ENCODE measurements at regions not wholly inside any gene's neighbourhood (a gene's known extent, or its start where the extent isn't known, plus 50 kb on each side); places are given as distances from the start of the nearest gene placed in this dataset.

DNA sequence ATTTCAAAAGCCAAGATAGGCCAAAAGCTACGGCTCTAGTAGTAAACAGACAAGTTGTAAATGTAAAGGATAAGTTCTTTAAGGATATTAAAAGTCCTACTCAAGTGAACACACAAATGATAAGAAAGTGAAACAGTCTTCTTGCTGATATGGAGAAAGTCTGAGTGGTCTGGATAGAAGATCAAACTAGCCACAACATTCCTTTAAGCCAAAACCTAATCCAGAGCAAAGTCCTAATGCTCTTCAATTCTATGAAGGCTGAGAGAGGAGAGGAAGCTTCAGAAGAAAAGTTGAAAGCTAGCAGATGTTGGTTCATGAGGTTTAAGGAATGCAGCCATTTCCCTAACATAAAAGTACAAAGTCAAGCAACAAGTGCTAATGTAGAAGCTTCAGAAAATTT lies 111.7 kb upstream of the ZEB2 start:
- intact Hi-C loops (cut with DNase I), result no loop called here
- no peaks in the 10 kb centered on the region for H3K36me3 ChIP-seq
- H3K27ac ChIP-seq, result peak overlapping the region in 2 of 3 donors; percentile 14 to 79
- 92 to 96% methylated on average over 1 of the region's 1 CpG for WGBS, 2 donors
- no peaks in the 10 kb centered on the region for H3K9me3 ChIP-seq
- H3K4me3 ChIP-seq (replicated peaks in 1 of 3), result no peak overlapping the region
- H3K27me3 ChIP-seq, result no peaks in the 10 kb centered on the region
- peaks cover 0 to 16% of the 10 kb centered on the region in 2 donors for H3K4me1 ChIP-seq
- TF ChIP-seq, protein P1, sequence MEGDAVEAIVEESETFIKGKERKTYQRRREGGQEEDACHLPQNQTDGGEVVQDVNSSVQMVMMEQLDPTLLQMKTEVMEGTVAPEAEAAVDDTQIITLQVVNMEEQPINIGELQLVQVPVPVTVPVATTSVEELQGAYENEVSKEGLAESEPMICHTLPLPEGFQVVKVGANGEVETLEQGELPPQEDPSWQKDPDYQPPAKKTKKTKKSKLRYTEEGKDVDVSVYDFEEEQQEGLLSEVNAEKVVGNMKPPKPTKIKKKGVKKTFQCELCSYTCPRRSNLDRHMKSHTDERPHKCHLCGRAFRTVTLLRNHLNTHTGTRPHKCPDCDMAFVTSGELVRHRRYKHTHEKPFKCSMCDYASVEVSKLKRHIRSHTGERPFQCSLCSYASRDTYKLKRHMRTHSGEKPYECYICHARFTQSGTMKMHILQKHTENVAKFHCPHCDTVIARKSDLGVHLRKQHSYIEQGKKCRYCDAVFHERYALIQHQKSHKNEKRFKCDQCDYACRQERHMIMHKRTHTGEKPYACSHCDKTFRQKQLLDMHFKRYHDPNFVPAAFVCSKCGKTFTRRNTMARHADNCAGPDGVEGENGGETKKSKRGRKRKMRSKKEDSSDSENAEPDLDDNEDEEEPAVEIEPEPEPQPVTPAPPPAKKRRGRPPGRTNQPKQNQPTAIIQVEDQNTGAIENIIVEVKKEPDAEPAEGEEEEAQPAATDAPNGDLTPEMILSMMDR (IDR thresholded peaks at IDR 0.05), result no peak
- no peak for TF ChIP-seq POLR2A (IDR thresholded peaks at IDR 0.05)
- no peak for DNase-seq

DNA sequence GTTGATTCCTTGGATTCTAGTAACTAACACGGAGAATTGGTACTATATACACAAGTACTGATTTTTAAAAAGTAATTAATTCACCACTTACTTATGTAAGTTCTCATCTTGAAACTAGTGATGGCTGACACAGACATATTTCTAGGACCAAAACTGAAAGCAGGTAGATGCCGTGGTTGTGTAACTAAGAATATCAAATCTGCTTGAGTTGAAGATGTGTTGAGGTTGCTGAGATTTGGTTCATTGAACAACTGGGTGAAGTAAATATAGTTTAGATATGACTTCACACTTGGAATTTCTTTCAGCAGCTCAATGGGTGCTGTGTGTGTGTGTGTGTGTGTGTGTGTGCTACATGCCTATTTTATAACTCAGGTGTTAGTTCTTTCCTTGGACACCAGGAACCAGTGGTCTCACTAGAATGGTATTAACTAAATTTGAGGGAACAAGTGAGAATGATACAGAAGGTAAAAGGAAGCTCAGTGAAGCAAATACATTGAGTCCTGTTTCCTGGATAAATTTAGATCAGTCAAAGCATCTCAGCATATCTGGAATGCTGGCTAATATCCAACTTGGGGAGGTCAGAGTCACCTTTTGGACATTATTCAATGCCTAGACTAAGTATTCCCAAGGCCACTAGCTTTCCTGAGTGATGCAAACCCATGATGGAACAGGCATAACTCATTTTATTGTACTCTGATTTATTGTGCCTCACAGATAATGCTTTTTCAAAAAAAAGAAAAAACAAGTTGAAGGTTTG lies 110.7 kb upstream of the ZEB2 start:
- peak; percentile 12 to 15 for DNase-seq
- Histone ChIP-seq H3K4me1 (peaks cover 5 to 21% of the 10 kb centered on the region in 2 donors), H3K36me3 (no peaks in the 10 kb centered on the region), H3K27ac (peak overlapping the region; percentile 14 to 79 (median 46)), H3K9me3 (no peaks in the 10 kb centered on the region), H3K4me3 (replicated peaks in 1 of 3) (no peak overlapping the region), H3K27me3 (no peaks in the 10 kb centered on the region)
- intact Hi-C loops (cut with DNase I), result no loop called here
- TF ChIP-seq POLR2A (IDR thresholded peaks at IDR 0.05), result no peak
- TF ChIP-seq, protein P1 (IDR thresholded peaks at IDR 0.05), result no peak
- 49 to 58% methylated on average over 2 of the region's 2 CpGs for whole genome bisulfite sequencing, 2 donors

DNA sequence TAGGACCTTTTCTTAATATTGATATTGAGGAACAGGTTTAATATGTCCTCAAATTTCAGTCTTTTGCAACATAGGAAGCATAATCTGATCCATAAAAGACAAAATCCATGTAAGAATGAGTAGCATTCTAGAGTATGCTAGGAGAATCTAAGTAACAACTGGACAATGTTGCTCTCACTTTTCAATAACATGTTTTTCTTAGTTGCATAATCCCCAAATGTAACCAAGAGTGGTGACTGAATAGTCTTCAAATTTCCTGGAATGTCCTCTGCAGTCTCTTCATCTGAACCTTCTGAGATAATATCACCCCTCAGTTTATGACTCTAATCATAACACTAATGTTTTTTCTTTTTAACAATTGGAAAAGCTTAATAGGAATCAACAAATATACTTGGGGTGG lies 110.0 kb upstream of the ZEB2 start:
- no peaks in the 10 kb centered on the region for H3K27me3 ChIP-seq
- H3K4me3 ChIP-seq (replicated peaks in 1 of 3), result no peak overlapping the region
- no peak for TF ChIP-seq POLR2A (IDR thresholded peaks at IDR 0.05)
- TF ChIP-seq, protein P1 (IDR thresholded peaks at IDR 0.05), result no peak
- peaks cover 8 to 24% of the 10 kb centered on the region in 2 donors for H3K4me1 ChIP-seq
- peak overlapping the region; percentile 14 to 79 (median 18) for H3K27ac ChIP-seq
- intact Hi-C loops (cut with DNase I), result no loop called here
- no peaks in the 10 kb centered on the region for H3K36me3 ChIP-seq
- no peaks in the 10 kb centered on the region for H3K9me3 ChIP-seq
- no peak for DNase-seq

DNA sequence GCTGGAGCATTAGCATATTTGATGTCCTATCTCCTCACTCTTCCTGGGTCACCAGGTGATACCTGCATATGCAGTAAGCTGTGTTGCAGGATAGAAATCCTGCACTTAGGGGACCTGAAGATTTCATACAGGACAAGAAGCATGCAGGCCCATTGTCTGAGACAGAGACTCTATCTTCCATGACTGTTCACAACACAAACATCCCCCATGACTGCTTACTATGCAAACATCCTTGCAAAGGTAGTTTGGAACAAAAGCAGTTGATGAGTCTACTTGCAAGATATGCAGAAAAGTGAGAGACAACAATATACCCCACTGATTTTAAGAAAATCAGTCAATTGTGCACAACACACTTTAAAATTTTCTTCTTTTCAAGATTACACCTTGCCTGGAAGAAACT lies 108.6 kb upstream of the ZEB2 start:
- no peak overlapping the region for H3K4me3 ChIP-seq (replicated peaks in 1 of 3)
- H3K27me3 ChIP-seq, result no peaks in the 10 kb centered on the region
- peaks cover 13 to 30% of the 10 kb centered on the region in 2 donors for H3K4me1 ChIP-seq
- no peak overlapping the region for H3K27ac ChIP-seq
- H3K9me3 ChIP-seq, result no peaks in the 10 kb centered on the region
- intact Hi-C loops (cut with DNase I), result no loop called here
- no peaks in the 10 kb centered on the region for H3K36me3 ChIP-seq
- TF ChIP-seq, protein P1 (IDR thresholded peaks at IDR 0.05), result no peak
- TF ChIP-seq POLR2A (IDR thresholded peaks at IDR 0.05), result no peak
- no peak for DNase-seq

DNA sequence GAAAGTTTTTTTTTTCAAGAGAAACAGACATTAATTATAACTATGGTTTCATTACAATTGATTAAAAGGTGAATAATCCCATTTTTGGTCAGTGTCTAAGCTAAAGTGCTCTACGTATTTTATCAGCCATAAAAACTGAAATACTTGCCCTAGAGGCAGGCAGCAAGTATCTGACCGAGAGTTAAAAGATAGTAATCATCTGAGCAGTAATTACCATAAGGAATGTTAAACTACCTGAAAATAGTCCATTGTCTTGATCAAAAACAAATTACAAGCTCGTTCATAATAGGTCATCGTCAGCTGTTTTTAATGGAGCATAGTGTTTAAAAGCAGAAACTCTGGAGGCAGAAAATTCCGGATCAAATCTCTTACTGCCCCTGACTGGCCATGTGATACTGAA lies 105.7 kb upstream of the ZEB2 start:
- intact Hi-C loops (cut with DNase I), result no loop called here
- H3K36me3 ChIP-seq, result no peaks in the 10 kb centered on the region
- no peak for DNase-seq
- WGBS, 2 donors, result 73 to 75% methylated on average over 5 of the region's 5 CpGs
- no peaks in the 10 kb centered on the region for H3K9me3 ChIP-seq
- H3K4me1 ChIP-seq, result peaks cover 13 to 24% of the 10 kb centered on the region in 2 donors
- peak overlapping the region; percentile 52 to 85 (median 71) for H3K27ac ChIP-seq
- H3K27me3 ChIP-seq, result no peaks in the 10 kb centered on the region
- no peak overlapping the region for H3K4me3 ChIP-seq (replicated peaks in 1 of 3)
- no peak for TF ChIP-seq POLR2A (IDR thresholded peaks at IDR 0.05)
- TF ChIP-seq, protein P1 (IDR thresholded peaks at IDR 0.05), result no peak
